ENCODE measurements at regions not wholly inside any gene's neighbourhood (a gene's known extent, or its start where the extent isn't known, plus 50 kb on each side); places are given as distances from the start of the nearest gene placed in this dataset.

DNA sequence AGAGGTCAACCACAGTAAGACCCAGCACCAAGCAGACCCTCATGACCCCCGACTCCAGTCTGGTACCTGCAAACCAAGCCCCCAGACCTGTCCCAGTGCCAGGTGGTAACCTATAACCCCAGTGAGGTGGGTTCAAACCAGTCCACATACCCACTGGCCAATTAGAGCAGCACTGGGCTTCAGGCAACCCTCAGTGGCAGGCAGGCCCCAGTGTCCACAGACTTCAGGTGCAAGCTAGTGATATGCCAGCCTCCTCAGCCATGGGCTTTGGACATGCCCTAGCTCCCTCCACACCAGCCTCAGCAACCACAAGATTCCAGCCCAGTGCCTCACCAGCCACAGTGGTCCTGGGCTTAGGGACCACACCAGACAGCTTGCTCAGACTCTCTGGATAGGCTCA lies 276.6 kb downstream of the DTWD2 start:
- Mint-ChIP-seq H3K4me3 (no peak overlapping the region), H3K36me3 (ENCODE audit: low read depth) (no peaks in the 10 kb centered on the region), H3K9me3 (no peaks in the 10 kb centered on the region), H3K27me3 (no peaks in the 10 kb centered on the region), H3K4me1 (no peaks in the 10 kb centered on the region), H3K27ac (no peak overlapping the region)
- intact Hi-C loops (cut with micrococcal nuclease) = no loop called here
- DNase-seq = no peak

DNA sequence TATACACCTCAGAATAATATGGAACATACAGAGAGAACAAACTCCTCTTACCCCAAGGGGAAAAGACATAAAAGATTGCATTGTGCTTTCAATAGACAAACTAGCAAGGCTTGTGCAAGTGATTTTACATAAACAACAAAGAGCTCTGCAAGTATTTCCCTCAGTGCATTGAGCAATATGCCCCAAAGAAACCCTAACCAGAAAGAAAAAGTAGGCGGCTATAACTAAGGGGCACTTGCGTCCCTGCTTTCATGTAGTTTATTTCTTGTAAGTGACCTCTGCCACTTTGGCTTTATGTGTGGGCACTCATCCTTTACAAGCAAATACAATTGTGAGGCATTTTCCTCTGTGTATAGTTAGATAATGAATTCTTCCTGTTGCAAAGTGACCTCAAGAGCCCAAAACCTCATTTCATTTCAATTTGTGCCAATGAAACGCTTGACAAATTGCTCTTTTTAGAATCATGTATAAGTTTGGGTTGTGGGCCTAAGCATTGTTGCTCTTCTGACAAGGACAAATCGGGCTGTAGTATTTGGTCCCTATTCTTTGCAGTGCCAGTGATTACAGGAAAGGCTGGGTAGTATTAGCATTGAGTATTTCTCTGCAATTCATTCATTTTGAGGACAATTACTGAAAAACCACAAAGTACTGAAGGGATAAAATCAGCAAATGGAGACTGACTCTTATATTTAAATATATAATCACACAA lies 282.2 kb downstream of the DTWD2 start:
- no peaks in the 10 kb centered on the region for H3K36me3 Mint-ChIP-seq (ENCODE audit: low read depth)
- H3K9me3 Mint-ChIP-seq = peaks cover 18% of the 10 kb centered on the region
- no peak for DNase-seq
- no peaks in the 10 kb centered on the region for H3K4me1 Mint-ChIP-seq
- no peaks in the 10 kb centered on the region for H3K27me3 Mint-ChIP-seq
- intact Hi-C loops (cut with micrococcal nuclease) = no loop called here
- H3K27ac Mint-ChIP-seq = no peak overlapping the region
- H3K4me3 Mint-ChIP-seq = no peak overlapping the region

DNA sequence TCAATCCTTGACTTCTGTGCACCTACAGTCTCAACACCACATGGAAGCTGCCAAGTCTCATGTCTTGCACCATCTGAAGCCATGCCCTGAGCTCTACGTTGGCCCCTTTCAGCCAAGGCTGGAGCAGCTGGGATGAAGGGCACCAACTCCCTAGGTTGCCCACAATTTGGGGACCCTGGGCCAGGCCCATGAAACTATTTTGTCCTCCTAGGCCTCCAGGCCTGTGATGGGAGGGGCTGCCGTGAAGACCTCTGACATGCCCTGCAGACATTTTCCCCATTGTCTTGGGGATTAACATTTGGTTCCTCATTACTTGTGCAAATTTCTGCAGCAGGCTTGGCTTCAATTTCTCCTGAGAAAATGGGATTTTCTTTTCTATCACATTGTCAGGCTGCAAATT lies 285.1 kb downstream of the DTWD2 start:
- H3K36me3 Mint-ChIP-seq (ENCODE audit: low read depth) = no peaks in the 10 kb centered on the region
- no peak overlapping the region for H3K27ac Mint-ChIP-seq
- DNase-seq = no peak
- peaks cover 18% of the 10 kb centered on the region for H3K9me3 Mint-ChIP-seq
- H3K27me3 Mint-ChIP-seq = no peaks in the 10 kb centered on the region
- H3K4me1 Mint-ChIP-seq = no peaks in the 10 kb centered on the region
- intact Hi-C loops (cut with micrococcal nuclease) = no loop called here
- H3K4me3 Mint-ChIP-seq = no peak overlapping the region

DNA sequence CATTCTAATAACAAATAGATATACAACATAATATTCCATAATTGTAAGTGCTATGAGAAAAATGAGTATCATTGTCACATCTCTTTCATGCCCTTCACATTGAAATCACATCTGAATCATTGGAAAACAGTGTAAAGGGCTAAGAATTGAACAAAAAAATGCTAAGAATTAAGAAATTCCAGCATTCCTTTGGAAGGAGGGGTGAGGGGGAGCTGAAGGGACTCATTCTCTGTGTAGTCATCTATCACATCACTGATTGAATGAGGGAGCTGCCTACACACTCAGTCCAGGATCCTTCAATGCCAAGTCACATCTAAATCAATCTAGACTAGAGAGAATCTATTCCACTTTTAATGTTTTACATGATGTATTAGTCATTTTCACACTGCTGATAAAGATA lies 286.6 kb downstream of the DTWD2 start:
- peaks cover 18% of the 10 kb centered on the region for H3K9me3 Mint-ChIP-seq
- H3K36me3 Mint-ChIP-seq (ENCODE audit: low read depth) = no peaks in the 10 kb centered on the region
- no peak overlapping the region for H3K27ac Mint-ChIP-seq
- DNase-seq = no peak
- no peak overlapping the region for H3K4me3 Mint-ChIP-seq
- no peaks in the 10 kb centered on the region for H3K4me1 Mint-ChIP-seq
- intact Hi-C loops (cut with micrococcal nuclease) = no loop called here
- H3K27me3 Mint-ChIP-seq = no peaks in the 10 kb centered on the region

DNA sequence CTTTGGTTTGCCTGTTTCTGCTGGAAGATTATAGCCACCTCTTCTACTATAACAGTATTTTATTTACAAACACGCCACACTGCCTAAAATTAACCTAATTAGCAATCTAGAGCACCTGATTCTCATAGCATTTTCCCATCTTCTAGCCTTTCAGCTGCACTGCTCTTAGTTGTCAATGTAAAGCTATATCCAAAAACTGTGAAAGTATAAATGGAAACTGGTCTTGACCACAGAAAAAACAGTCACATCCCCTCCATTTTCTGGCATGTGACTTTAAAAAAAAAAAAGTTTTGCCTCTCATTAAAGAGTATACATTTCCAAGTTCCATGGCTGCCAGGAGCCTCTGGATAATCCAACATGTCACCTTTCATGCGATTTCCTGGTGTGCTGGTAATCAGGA lies 287.8 kb downstream of the DTWD2 start:
- no peak overlapping the region for H3K27ac Mint-ChIP-seq
- H3K9me3 Mint-ChIP-seq = peaks cover 15% of the 10 kb centered on the region
- H3K4me3 Mint-ChIP-seq = no peak overlapping the region
- no peaks in the 10 kb centered on the region for H3K4me1 Mint-ChIP-seq
- DNase-seq = no peak
- no peaks in the 10 kb centered on the region for H3K27me3 Mint-ChIP-seq
- H3K36me3 Mint-ChIP-seq (ENCODE audit: low read depth) = no peaks in the 10 kb centered on the region
- intact Hi-C loops (cut with micrococcal nuclease) = no loop called here

DNA sequence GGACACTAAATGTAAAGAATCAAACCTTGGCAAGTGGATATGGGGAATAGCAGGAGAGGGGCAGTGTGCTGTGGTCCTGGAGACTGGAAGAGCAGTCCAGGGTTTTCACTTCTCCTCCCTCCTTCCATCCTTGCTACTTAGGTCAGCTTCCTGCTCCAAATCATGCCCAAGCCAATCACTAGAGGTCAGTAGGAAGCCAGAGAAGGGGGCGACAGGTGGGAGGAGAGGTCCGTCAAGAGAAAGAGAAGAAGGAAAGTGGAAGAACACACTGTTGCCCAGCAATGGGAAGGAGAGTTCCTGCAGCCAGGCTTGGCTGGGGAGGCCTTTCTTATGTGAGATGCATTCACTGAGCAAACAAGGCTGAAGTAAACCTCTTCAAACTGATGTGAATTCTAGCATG lies 289.6 kb downstream of the DTWD2 start:
- intact Hi-C loops (cut with micrococcal nuclease) = no loop called here
- Mint-ChIP-seq H3K9me3 (peaks cover 10% of the 10 kb centered on the region), H3K4me3 (no peak overlapping the region), H3K4me1 (no peaks in the 10 kb centered on the region), H3K36me3 (ENCODE audit: low read depth) (no peaks in the 10 kb centered on the region), H3K27ac (no peak overlapping the region), H3K27me3 (no peaks in the 10 kb centered on the region)
- DNase-seq = no peak

DNA sequence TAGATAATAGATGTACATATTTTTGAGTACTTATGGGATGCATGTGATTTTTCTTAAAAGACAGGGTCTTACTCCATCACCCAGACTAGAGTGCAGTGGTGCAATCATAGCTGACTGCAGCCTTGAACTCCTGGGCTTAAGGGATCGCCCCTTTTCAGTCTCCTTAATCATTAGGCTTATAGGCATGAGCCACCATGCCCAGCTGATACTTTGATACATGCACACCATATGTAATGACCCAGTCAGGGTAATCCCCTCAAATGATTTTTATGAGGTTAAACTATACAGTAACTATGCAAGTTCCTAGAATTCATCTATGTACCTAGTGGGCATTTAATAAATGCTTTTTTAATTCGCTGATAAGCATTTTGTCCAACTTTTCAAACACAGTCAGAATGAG lies 292.3 kb downstream of the DTWD2 start:
- no peaks in the 10 kb centered on the region for H3K27me3 Mint-ChIP-seq
- H3K4me3 Mint-ChIP-seq = no peak overlapping the region
- no peak for DNase-seq
- intact Hi-C loops (cut with micrococcal nuclease) = no loop called here
- H3K9me3 Mint-ChIP-seq = no peaks in the 10 kb centered on the region
- no peak overlapping the region for H3K27ac Mint-ChIP-seq
- H3K36me3 Mint-ChIP-seq (ENCODE audit: low read depth) = no peaks in the 10 kb centered on the region
- no peaks in the 10 kb centered on the region for H3K4me1 Mint-ChIP-seq

DNA sequence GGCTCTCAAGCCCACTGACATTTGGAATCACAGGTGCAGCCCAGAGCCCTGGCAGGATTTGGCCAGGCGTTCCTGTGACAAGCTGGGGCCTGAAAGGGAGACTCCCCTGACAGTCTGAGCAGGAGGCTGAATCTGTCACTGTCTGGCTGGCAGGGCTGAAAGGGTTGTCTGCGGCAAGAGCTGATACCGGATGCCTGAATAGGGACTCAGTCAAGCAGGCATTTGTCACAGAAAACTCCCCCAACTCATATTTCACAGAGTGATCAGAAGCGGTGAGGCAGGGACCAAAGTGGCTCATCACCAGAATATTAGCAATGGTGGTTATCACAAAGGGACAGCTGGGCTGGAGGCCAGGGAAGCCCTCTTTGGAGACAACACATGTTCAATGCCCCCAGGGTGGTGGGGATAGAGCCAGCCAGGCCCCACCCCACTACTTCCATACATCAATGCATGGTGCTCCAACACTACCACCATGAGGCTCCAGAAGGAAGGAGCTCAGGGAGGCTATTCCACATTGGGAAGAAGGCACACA lies 295.5 kb downstream of the DTWD2 start:
- no peak overlapping the region for H3K27ac Mint-ChIP-seq
- no peak for DNase-seq
- no peaks in the 10 kb centered on the region for H3K9me3 Mint-ChIP-seq
- no peak overlapping the region for H3K4me3 Mint-ChIP-seq
- no peaks in the 10 kb centered on the region for H3K4me1 Mint-ChIP-seq
- H3K36me3 Mint-ChIP-seq (ENCODE audit: low read depth) = no peaks in the 10 kb centered on the region
- H3K27me3 Mint-ChIP-seq = no peaks in the 10 kb centered on the region
- intact Hi-C loops (cut with micrococcal nuclease) = no loop called here

DNA sequence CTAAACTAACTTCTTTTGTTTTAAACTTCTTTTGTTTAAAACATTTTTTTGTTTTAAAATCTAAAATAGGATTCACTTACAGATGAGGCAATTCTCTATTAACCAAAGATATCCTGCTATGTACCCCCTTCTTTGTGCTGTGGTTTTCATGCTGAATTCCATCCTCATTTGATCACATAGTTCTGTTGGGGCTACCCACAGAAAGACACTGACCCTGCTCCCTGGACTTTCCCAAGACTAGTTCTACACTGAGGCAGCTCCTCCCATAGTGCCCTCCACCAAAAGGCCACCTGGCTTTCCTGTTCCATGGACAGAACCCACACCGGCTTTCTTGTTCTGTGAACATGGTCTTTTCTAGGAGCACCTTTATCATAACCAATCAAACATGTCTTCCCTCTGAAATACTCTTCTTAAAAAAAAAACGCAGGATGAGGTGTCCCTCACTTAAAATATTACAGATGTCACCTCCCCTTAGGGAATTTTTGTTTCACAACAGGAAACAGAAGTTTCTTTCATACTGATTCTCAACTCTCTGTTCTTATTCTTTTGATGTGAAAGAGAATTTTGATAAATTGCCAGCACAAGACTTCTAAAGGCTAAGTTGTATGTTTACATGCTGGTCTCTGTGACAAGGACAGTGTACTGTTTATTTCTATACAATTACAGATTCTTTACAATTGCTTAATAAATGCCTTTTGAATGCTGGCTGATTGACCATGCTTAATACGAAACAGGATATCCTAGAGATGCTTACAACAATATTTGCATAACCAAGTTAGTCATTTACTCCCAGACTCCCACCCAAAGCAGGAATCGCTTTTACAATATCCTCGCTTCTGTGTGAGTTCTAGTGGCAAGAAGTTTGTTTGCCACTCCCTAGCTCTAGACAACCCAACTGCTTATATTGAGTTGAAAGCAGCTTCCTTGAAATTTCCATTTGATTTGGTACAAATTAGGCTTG lies 300.4 kb downstream of the DTWD2 start:
- DNase-seq = no peak
- Mint-ChIP-seq H3K36me3 (ENCODE audit: low read depth) (no peaks in the 10 kb centered on the region), H3K4me3 (no peak overlapping the region), H3K4me1 (no peaks in the 10 kb centered on the region), H3K27me3 (no peaks in the 10 kb centered on the region), H3K27ac (no peak overlapping the region), H3K9me3 (no peaks in the 10 kb centered on the region)
- intact Hi-C loops (cut with micrococcal nuclease) = no loop called here

DNA sequence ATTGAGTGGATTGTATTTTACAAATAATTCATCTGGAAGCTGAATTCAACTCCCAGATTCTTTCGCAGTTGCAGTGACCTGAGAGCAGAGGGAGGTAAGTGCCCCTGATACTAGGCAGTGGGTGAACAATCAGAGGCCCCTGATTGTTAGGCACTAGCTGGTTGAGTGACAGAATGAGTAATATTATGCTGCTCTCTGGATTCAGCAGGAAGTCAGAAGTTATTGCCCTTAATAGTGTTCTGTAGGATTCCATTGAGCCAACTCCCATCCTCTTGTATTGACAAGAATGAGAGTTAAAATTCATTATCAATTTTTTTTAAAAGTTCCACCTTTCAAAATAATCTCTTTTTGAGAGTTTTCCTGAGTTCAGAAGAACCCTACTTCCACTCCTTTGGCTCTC lies 301.2 kb downstream of the DTWD2 start:
- Mint-ChIP-seq H3K4me3 (no peak overlapping the region), H3K27me3 (no peaks in the 10 kb centered on the region), H3K4me1 (no peaks in the 10 kb centered on the region), H3K36me3 (ENCODE audit: low read depth) (no peaks in the 10 kb centered on the region), H3K9me3 (no peaks in the 10 kb centered on the region), H3K27ac (no peak overlapping the region)
- intact Hi-C loops (cut with micrococcal nuclease) = no loop called here
- DNase-seq = no peak

DNA sequence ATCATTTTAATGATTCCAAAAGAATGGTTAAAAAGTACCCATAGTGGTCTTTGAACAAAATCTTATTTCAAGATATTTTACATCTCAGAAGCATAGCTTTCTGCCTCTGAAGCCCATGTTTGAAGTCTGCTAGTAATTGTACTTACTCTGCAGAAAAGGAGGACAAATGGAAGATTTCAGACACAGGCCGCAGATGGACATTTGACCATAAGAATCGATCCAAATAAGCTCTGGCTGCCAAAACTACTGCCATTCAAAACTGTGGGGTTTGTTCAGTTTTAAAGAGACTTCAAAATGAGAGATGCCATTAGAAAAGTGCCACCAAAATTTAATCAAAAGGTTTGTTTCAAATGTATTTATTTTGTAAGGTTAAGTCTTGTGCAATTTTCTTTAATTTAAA lies 306.7 kb downstream of the DTWD2 start:
- no peaks in the 10 kb centered on the region for H3K4me1 Mint-ChIP-seq
- intact Hi-C loops (cut with micrococcal nuclease) = no loop called here
- no peaks in the 10 kb centered on the region for H3K36me3 Mint-ChIP-seq (ENCODE audit: low read depth)
- no peak for DNase-seq
- H3K27me3 Mint-ChIP-seq = no peaks in the 10 kb centered on the region
- H3K9me3 Mint-ChIP-seq = no peaks in the 10 kb centered on the region
- H3K4me3 Mint-ChIP-seq = no peak overlapping the region
- H3K27ac Mint-ChIP-seq = no peak overlapping the region

DNA sequence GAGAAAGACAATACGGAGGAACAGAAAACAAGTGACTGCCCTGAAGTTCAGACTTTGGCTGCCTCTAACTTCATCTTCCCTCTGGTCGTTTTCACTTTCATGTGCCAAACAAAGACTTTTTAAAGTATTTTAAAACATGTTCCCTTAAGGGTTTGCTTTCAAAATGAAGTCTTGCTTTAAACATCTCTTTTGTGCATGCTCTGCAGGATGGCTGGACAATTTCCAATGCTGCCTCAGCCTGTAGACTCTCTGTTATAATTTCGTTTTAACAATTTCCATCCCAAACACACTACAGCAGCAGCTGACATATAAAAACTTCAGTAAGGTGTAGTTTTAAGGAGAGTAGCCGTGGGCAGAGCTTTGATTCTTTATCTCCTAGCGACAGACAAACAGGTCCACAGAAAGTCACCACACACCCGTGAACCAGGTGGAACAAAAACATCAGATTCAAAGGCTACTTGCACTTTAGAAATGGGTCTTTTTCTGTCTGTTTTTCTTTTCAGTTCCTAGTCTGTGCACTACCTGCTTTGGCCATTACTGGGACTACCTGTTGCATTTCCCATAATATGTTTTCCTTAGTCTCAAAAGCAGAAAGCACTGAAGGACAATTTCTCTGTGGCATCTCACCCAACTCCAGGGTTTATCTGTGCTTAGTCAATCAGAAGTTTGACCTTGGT lies 308.9 kb downstream of the DTWD2 start:
- intact Hi-C loops (cut with micrococcal nuclease) = no loop called here
- DNase-seq = no peak
- Mint-ChIP-seq H3K9me3 (no peaks in the 10 kb centered on the region), H3K27me3 (no peaks in the 10 kb centered on the region), H3K27ac (no peak overlapping the region), H3K36me3 (ENCODE audit: low read depth) (no peaks in the 10 kb centered on the region), H3K4me3 (no peak overlapping the region), H3K4me1 (no peaks in the 10 kb centered on the region)

DNA sequence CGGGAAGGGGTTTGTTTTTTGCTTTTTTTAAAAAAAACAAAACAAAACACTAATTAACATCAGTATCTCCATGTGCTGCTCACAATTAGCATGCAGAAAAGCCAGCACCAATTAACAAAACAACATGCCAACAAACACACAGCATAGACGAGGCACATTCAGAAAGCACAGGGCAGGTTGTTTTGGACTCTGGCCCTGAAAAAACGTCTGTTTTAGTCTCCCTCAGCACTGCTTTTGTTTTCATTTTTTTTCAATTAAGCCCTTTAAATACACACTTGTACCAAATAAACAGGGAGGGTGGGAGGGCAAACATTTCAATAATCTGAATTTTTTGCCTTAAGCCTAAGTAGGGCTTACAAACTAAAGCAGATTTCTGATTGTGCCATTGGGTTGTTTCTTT lies 309.6 kb downstream of the DTWD2 start:
- H3K9me3 Mint-ChIP-seq = no peaks in the 10 kb centered on the region
- no peaks in the 10 kb centered on the region for H3K36me3 Mint-ChIP-seq (ENCODE audit: low read depth)
- intact Hi-C loops (cut with micrococcal nuclease) = no loop called here
- H3K27ac Mint-ChIP-seq = no peak overlapping the region
- H3K27me3 Mint-ChIP-seq = no peaks in the 10 kb centered on the region
- no peak overlapping the region for H3K4me3 Mint-ChIP-seq
- H3K4me1 Mint-ChIP-seq = no peaks in the 10 kb centered on the region
- no peak for DNase-seq

DNA sequence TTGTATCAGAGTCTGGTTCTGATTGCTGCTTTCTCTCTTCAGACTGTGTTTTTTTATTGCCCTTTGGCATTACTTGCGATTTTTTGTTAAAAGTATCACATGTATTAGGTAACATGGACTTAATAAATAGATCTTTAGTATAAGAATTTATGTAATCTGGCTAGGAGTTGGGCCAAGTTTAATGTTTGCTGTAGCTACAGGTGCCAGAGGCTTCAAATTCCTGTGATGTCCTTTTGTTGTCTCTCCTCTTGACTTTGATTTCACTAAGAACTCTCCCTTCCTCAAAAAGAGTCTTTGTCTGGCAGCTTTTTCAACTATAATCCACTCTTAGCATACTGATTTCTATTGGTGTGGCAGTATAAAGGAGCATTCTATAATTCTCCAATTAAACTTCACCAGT lies 313.1 kb downstream of the DTWD2 start:
- no peak overlapping the region for H3K27ac Mint-ChIP-seq
- intact Hi-C loops (cut with micrococcal nuclease) = no loop called here
- H3K9me3 Mint-ChIP-seq = no peaks in the 10 kb centered on the region
- H3K4me1 Mint-ChIP-seq = no peaks in the 10 kb centered on the region
- no peaks in the 10 kb centered on the region for H3K27me3 Mint-ChIP-seq
- H3K36me3 Mint-ChIP-seq (ENCODE audit: low read depth) = no peaks in the 10 kb centered on the region
- DNase-seq = no peak
- no peak overlapping the region for H3K4me3 Mint-ChIP-seq

Measured in activated CD4-positive, alpha-beta T cell treated with anti-CD3 and anti-CD28 coated beads, Interleukin-2, amount 10 ng/mL, durations not matched to agents 24 days and 14 days (primary cell).